ENCODE measurements at regions not wholly inside any gene's neighbourhood (a gene's known extent, or its start where the extent isn't known, plus 50 kb on each side); places are given as distances from the start of the nearest gene placed in this dataset.

- no peak for DNase-seq (ENCODE audit: low read depth)
Observed at GRCh38 chr11:69997352-69997751, 80.8 kb upstream of the ANO1 start.

GRCh38 chr11:69999721-70000120 is 78.4 kb upstream of the ANO1 start:
- no peak for DNase-seq (ENCODE audit: low read depth)

DNA sequence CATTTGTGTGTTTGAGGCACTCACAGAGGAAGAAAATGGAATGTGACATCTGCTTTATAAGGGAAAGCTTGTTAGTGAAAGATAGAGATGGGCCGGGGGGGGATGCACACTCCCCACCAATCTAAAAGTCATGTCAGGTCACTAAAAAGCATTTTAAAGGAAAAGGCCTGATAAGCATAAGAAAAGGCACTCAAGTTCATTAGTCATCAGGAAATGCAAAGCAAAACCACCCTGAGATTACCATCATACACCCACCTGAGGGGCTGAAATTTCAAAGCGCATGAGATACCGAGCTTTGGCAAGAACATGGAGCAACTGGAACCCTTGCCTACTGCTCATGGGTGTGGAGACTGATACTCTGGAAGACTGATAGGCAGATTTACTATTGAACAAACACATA is 77.9 kb upstream of the ANO1 start:
- DNase-seq (ENCODE audit: low read depth), result no peak

DNA sequence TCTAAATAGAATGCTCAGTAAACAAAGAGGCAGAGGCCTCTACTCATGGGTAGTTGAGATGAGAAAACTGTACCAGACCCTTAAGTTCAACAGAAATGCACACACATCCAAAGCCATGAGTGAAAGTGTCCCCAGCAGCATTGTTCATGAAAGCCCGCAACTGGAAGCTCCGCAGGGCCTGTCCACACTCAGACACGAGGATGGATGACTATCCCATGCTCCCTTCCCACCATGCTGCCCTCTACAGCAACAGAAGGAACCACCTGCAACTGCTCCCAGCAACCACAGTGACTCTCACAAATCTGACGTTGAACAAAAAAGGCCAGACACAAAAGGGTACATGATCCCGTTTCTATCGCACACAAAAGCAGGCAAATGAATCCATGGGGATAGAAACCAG is 76.9 kb upstream of the ANO1 start:
- DNase-seq (ENCODE audit: low read depth), result no peak

DNA sequence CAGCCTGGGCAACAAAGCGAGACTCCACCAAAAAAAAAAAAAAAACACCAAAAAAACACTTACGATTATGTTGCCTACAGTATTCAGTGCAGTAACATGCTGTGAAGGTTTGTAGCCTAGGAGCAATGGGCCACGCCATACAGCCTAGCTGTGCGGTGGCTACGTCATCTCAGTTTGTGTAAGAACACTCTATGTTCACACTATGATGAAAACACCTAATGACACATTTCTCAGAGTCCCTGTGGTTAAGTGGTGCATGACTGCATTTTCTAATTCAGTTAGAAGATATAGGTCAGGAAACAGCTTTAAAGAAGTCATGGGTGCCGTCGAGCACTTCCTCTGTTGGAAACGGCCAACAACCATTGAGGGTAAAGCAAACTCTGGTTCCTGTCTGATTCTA is 75.7 kb upstream of the ANO1 start:
- DNase-seq (ENCODE audit: low read depth), result no peak

DNA sequence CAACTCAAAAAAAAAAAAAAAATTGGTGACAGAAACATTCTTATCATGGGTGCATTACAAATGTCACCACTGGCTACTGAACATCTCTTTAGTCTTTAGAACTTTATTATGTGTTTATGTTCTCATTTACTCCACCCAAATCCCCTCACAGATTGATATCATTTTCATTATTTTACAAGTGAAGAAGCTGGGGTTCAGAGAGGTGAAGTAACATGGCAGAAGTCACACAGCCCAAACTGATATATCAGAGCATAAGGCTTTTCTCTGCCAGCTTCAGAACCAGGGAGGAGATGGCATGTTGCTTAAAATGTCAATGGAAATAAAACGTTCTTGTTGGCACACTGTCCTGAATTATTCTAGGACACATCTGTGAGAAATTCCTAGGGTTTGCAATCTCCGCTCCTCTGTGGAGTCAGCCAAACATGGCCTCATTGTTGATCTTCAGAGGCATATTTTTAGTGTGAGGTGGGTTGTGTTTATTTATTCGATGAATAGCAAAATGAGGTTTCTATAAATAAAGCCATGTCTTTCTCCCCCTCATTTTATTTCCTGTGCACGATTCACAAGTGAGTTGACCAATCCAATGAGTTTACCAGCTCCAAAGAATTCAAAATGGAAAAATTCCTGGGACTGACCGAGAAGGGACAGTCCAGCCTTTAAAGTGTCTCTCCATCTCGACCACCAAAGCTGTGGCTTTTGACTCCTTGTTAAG is 72.9 kb upstream of the ANO1 start:
- DNase-seq (ENCODE audit: low read depth), result no peak

GRCh38 chr11:70007796-70008195 is 70.3 kb upstream of the ANO1 start:
- DNase-seq (ENCODE audit: low read depth), result no peak

DNA sequence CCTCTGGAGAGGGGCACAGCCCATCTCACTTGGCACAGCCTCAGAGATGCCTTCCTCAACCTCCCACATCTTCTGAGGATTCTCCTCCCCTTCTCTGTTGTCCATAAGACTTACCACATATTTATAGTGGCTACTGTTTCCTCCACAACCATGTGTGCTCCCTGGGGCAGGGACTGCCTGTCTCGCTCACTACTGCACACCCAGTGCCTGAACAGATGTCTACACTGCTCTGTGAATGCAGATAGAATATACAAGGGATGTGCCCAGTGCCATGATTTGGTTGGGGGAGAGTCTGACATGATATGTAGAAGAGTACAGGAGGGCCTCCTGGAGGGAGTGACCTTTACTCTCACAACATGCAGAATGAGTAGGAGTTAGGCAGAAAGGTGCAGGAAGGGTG is 67.3 kb upstream of the ANO1 start:
- DNase-seq (ENCODE audit: low read depth), result no peak

DNA sequence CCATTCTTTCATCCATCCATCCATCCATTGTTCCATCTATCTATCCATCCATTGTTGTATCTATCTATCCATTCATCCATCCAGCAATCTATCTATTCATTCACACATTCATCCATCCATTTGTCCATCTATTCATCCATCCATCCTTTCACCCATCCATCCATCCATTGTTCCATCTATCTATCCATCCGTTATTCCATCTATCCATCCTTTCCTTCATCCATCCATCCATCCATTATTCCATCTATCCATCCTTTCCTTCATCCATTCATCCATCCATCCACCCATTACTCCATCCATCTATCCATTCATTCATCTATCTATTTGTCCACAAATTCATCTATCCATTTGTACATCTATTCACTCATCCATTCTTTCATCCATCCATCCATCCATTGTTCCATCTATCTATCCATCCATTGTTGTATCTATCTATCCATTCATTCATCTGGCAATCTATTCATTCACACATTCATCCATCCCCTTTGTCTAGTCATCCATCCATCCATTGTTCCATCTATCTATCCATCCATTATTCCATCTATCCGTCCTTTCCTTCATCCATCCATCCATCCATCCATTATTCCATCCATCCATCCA is 65.9 kb upstream of the ANO1 start:
- no peak for DNase-seq (ENCODE audit: low read depth)

GRCh38 chr11:70014291-70014690 is 63.8 kb upstream of the ANO1 start:
- DNase-seq (ENCODE audit: low read depth), result no peak

DNA sequence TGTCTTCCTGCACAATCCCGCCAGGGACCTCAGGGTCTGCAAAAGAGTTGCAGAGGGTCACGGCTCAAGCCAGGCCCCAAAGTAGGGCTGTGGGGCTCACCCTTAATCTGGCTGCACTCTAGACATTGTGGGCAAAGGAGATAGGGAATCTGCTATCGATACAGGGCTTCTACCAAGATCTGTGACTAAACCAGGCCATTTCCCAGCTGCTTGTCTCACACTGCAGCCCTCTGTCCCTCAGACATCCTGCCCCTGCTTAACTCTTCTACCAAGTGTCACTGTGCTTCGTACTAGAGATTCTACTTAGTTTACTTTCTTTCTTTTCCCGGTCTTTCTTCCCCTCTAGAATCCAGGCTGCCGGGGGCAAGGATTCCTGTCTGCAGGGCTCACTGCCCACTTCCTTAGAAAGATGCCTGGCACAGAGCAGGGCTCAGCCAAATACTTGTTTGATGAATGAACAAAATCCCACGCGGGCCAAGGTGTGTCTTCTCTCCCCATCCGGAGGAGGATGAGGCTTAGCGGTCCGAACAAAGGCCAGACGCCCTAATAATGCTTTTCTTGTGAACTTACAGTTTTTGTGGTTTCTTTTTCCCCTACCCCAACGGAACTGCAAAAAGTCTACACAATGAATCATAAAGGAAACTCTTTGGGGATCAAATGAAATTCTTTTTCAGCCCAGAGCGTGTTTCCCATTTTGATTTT is 61.3 kb upstream of the ANO1 start:
- no peak for DNase-seq (ENCODE audit: low read depth)

DNA sequence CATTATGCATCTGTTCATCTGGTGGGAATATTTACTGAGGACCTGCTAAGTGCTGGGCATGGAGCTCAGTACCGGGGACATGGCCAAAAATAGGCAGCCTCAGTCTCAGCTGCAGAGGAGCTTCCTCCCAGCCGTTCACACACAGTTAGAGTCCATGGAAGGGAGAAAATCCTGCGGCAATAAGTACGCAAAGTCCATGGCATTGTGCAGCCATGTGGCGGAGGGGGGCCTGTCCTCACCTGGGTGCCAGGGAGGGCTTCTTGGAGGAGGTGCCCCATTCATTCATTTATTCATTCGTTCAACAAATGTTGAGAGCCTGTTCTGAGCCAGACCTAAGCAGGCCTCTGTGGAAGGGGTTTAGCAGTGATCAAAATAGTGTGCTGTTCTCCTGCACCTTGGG is 59.3 kb upstream of the ANO1 start:
- no peak for DNase-seq (ENCODE audit: low read depth)

DNA sequence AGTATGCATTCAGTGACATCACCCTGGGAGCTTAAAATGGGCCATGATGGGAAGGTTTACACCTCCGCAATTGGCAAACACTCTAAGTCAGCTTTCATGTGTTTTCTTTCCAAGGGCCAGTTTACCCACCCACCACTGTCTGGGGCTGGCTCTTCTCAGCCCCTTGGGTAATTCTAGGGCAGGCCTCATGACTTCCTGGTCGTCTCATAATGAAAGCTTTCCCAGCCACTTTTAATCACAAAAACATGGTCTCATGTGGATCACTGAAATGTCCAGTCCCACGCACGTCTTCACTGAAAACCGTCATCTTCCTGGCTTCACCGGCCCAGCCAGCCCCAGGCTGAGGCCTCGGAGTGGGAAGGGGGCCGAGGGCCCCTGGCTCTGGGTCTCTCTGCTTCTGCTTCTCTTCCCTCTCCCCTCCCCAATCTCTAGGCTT is 58.5 kb upstream of the ANO1 start:
- DNase-seq (ENCODE audit: low read depth), result no peak

- DNase-seq (ENCODE audit: low read depth), result no peak
Observed at GRCh38 chr11:70020336-70021214, 57.5 kb upstream of the ANO1 start.

DNA sequence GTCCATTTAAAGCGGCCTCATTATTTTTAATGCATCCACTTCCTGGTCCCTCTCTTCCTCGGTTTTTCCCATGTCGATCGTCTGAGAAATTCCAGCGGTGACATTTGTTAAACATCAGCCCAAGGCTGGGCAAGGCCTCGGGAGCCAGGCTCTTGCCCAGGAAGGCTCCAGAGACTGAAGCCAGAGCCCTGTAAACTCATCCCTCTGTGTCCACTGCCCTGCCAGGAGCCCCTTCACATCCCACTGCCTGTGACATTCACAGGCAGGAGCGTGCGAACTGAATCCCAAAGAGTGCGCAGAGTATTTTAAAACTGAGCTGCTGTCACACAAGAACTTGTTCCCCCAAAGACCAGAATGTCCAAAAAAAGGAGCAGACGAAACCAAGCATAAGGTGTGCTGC is 56.5 kb upstream of the ANO1 start:
- DNase-seq (ENCODE audit: low read depth), result no peak

DNA sequence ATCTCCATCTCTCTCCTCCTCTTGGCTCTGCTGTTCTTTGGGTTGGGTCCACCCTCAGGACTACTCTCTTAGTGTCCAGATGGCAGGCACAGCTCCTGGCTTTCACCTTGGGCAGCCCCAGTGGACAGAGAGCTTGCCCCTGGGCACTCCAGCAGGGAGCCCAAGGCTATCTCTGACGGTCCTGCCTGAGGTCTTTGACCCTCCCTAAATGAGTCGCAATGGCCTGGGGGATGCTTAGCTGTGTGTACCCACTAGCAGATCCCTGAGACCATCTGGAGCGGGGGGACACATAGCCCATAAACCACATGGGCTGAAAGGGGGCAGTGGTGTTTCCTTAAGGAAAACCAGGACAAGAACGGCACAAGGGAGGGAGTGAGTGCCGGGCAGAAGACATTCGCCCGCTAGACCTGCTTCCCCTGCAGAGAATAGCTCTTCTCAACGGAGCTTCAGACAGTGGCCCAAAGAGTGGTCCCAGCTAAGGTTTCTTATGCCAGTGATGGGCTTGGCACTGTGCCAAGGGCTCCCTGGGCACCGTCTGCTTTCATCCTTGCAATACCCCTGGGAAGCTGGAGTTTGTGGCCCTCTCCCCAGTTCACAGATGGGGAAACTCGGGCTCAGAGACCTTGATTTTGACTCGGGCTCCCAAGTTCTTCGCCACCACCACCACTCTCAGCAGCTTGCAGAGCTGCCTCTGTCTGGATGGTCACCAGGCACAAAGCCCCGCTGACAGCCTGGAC is 53.9 kb upstream of the ANO1 start:
- DNase-seq (ENCODE audit: low read depth), result no peak

- DNase-seq (ENCODE audit: low read depth), result no peak
Observed at GRCh38 chr11:70024773-70025045, 53.4 kb upstream of the ANO1 start.

GRCh38 chr11:70025308-70025707 is 52.8 kb upstream of the ANO1 start:
- no peak for DNase-seq (ENCODE audit: low read depth)

- DNase-seq (ENCODE audit: low read depth), result no peak
Observed at GRCh38 chr11:70026012-70026411, 52.1 kb upstream of the ANO1 start.

DNA sequence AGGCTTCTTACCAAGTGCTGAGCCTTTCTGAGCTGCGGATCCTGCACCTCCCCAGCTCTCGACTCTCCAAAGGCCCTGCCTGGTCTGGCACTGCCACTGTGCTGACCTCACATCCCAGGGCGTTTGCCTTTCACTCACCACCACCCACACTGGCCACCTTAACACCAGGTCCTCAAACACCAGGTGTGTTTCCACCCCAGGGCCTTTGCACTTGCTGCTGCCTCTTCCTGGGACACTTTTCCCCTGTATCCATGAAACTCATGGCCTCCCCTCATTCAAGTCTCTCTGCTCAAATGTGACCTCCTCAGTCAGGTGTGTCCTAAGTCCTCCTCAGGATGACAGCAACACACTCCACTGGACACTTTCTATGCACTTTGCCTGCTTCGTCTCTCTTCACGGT is 51.4 kb upstream of the ANO1 start:
- no peak for DNase-seq (ENCODE audit: low read depth)

- DNase-seq (ENCODE audit: low read depth), result no peak
Observed at GRCh38 chr11:70027451-70027850, 50.7 kb upstream of the ANO1 start.
